HG02885 (cell line): ENCODE measurements at regions not wholly inside any gene's neighbourhood (a gene's known extent, or its start where the extent isn't known, plus 50 kb on each side); places are given as distances from the start of the nearest gene placed in this dataset.
"Not testable (repeated sequence)": the region's sequence is repeated elsewhere in the genome, so short reads cannot be mapped to it uniquely, and the experiment has no call there.

ENCODE experiments used
- ATAC-seq: cut with Tn5 transposase; IDR thresholded peaks from one replicate; pipeline ENCODE4 v1.9.1; 2021; ENCODE audit warnings: mild to moderate bottlenecking; ENCODE audit not compliant: unreplicated experiment, poor library complexity

- no peak for ATAC-seq
These were observed 241.7 kb downstream of the SETD4 start for GRCh38 chr21:35818597-35818996.

GRCh38 chr21:35814858-35815619 is 245.3 kb downstream of the SETD4 start:
- ATAC-seq = no peak

GRCh38 chr21:35812679-35813078 is 247.6 kb downstream of the SETD4 start:
- no peak for ATAC-seq

DNA sequence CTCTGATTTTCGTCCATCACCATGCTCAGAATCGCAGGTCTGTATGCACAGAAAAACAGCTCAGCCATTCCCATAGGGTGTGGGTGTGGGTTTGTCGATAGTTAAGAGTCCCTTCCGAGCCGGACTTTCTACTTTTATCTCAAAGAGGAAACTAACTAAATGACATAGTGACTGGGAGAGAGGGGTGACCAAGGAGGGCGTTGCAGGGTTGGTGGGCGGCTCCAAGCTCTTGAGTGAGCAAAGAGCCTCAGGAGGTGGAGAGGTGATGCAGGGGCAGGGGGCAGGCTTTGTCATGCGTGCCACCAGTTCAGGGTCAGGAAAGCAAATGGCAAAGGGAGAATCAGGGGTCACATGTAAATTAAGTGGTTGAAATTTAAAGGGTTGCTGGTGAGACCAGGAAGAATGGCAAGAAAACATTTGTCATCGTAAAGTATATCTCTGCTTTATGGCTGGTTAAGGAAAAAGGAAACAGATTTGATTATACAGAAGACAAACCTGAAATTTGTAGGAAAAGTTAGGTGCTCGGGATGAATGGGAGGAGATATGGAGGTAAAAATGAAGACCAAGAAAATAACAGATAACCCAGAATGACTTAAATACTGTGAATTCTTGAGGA is 249.0 kb downstream of the SETD4 start:
- ATAC-seq = no peak

- ATAC-seq = no peak
These were observed 249.8 kb downstream of the SETD4 start for GRCh38 chr21:35810431-35810970.

GRCh38 chr21:35801391-35801790 is 258.9 kb downstream of the SETD4 start:
- no peak for ATAC-seq

DNA sequence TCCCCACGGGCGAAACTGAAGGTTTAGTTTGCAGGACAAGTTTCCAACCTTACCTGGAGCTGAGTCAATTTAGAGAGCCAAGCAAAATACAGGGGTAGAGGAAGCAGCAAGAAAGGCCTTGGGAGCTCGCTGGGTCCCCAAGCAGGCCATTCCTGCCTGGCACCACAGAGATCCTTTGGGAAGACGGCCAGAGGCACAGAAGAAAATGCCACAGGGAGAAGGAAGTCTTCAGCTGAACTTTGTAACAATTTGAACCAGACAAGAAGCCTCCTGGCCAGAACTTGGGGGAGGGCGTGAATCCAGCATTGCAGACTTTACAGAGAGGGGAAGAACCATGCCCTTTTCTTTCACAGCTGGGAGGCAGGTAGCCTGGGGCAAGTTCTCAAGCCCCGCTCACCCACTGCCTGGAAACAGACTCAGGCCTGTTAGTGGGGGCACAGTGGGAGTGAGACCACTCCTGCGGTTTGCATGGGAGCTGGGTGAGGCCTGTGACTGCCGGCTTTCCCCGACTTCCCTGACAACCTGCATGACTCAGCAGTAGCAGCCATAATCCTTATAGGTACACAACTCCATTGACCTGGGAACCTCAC is 259.4 kb downstream of the SETD4 start:
- not testable (repeated sequence) for ATAC-seq

DNA sequence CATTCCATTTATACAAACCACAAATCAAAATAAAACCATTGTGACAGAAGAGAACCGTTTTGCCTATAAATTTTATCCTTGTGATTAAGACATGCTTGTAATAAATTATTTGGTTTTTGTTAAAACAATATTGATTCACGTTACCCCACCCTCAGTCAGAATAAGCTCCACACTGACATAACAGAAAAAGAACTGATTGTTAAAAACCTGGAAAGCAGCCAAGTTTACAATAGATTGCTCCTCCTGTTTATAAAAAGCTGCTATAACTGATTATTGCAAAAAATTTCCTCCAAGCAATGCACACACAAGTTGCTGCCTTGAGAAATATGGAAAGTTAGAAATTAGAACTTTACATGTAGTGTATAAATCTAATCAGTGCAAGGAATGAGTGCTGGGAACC is 263.5 kb downstream of the SETD4 start:
- no peak for ATAC-seq

- ATAC-seq = not testable (repeated sequence)
These were observed 265.8 kb downstream of the SETD4 start for GRCh38 chr21:35794527-35794926.

GRCh38 chr21:35792569-35793305 is 267.6 kb downstream of the SETD4 start:
- ATAC-seq = no peak

DNA sequence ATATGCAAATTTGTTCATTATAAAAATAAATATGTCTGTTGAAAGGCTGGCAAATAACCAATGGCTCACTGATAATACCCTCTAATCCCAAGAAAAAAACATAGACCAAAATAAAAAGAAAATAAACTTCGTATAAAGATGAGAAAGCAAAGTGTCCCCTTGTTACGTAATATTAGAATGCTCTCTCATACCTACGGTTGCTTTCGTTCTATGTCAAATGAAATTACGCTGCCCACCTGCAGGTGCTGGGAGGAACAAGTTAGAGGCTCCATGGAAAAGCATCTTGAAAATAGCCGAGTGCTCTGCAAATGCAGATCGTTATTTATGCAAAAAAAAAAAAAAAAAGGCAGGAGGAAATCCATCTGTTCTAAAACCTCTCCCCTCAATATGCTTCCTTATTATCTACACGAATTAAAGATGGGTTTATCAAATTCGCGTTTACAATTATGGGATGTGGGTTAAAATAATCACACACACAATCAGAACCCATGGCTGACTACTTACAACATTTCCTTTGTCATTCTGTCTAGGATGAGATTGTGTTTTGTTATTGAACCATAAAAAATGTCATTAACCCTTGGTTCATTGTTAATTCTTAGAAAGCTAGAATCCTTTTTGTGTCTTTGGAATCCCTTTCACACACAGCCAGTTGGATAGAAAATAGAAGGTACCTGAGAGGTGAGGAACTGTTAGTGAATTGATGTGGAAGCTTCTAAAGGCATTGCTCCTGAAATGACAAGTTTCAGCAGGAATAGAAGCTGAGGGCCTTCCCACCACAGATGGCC is 268.6 kb downstream of the SETD4 start:
- ATAC-seq = no peak

GRCh38 chr21:35783721-35784120 is 276.6 kb downstream of the SETD4 start:
- no peak for ATAC-seq

- no peak for ATAC-seq
These were observed 277.7 kb downstream of the SETD4 start for GRCh38 chr21:35782667-35783066.

GRCh38 chr21:35780983-35781382 is 279.3 kb downstream of the SETD4 start:
- no peak for ATAC-seq

DNA sequence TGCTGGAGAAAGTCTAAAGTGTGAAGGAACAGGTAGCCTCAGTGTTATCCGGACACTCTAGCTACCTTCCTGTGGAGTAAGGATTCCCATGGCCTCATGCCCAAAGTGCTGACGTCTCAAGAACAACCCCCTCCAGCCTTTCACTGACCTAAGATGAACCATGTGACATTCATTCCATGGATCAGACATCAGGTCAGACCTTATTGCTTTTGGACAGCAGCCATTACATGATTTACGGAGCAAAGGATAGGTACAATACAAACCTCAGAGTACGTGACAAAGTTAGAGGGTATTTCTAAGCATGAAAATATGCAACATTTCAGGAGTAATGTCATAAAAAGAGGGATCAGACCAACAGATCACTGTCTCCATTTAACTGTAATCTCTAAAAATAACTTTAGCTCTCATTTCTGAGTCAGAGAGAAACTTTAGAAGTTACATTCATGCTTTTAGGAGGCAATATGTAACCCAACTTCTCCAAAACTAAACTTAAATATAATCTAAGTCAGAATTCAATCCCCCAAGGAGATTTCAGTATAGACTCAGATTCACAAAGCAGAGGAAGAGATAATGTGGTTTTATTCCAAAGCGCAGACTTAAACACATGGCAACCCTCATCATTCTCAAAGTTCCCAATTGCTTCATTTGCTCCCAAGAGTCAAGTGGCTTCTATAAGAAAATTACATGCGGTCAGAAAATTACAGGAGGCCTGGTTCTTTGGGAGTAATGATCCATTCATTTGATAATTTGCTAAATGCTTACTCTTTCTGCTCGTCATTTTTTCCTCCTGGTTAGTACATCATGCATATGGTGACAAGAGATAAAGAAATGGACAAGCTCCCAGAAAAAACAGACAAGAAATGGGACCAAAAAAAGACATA is 280.4 kb downstream of the SETD4 start:
- ATAC-seq = no peak

GRCh38 chr21:35779167-35779566 is 281.2 kb downstream of the SETD4 start:
- no peak for ATAC-seq

- ATAC-seq = no peak
These were observed 283.2 kb downstream of the SETD4 start for GRCh38 chr21:35777081-35777480.

DNA sequence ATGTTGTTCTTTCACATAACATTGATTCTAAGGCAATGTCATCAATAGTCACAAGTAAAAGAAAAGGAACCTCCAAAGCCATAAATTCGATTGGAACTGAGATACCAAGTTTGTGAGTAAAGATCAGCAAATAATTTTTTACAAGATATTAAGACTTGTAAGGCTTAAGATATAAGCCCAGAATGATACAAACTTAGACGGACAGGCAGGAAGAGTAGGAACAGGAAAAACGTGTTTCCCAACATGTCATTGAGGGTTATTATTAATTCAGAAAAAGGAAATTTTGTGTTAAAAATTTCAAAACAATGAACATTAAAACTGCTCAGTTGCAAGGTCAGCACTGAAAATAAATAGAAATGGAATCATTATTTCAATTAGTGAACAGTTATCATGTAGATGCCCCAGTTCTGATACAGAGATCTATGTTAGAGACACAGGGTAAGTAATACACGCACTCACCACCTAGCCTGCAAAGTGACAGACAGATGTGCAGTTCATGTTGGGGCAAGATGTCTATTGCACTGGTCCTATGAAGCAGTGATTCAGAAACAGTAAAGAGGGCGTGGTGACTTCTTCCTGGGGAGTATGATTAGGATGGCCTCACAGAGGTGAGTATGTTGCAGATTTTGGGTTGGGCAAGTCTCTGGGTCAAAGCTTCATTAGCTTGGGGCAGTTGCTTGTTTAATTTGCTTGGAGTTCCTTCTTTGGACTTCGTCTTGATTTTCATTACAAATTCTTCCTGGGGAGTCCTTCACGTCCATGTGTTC is 284.4 kb downstream of the SETD4 start:
- ATAC-seq = no peak
